GM08714 (cell line): ENCODE measurements at regions not wholly inside any gene's neighbourhood (a gene's known extent, or its start where the extent isn't known, plus 50 kb on each side); places are given as distances from the start of the nearest gene placed in this dataset.

Source experiments
- H3K4me3 ChIP-seq: fragments of 200-500 bp; sonication (Bioruptor generic); 2 replicates; pipeline ENCODE4 v1.5.1; 2014; ENCODE audit warnings: mild to moderate bottlenecking, low read length, inconsistent platforms
- ZNF274 ChIP-seq: IDR thresholded peaks from 2 replicates; pipeline ENCODE4 v1.6.1; 2012; ENCODE audit warnings: mild to moderate bottlenecking, low read depth, low read length

- TF ChIP-seq ZNF274, result no peak
- no peak overlapping the region for H3K4me3 ChIP-seq
Measured at GRCh38 chr13:22451327-22451741, 729.4 kb upstream of the SGCG start.

DNA sequence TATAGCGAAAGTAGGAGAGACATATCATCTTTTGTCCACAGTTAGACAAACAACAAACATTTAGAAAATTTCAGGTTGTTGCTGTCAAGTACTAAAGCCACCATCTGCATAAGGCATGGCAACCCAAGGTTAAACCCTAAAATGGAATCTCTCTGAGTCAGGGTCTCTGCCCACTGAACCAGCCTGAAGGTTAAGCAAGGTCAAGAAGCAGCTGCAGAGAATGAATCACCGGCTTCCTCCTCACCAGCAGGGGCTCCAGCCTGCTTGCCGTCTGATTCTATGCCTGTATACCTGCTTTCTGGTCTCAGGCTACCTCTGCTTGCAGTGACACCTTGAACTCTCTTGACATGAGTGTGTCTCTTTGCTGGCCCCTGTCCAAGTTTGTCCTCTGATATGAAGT is 726.2 kb upstream of the SGCG start:
- no peak for TF ChIP-seq ZNF274
- H3K4me3 ChIP-seq, result no peak overlapping the region

DNA sequence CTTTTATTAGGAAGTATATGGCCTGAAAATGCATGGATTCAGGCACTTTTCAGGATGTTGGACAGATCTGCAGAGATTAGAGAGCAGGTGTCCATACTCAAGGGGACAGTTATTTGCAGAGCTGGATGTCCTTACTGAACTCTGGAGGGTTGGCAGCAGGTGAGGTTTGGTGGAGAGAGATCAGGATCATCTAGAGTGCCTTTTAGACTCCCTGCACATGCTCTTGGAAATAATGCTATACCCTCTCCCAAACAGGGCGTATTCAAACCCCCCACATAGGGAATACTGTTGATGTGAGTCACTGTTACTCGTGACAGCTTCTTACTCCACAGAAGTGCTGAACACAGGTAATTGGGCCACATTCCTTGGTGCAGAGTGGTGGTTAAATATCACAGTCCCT is 725.7 kb upstream of the SGCG start:
- no peak overlapping the region for H3K4me3 ChIP-seq
- TF ChIP-seq ZNF274, result no peak

DNA sequence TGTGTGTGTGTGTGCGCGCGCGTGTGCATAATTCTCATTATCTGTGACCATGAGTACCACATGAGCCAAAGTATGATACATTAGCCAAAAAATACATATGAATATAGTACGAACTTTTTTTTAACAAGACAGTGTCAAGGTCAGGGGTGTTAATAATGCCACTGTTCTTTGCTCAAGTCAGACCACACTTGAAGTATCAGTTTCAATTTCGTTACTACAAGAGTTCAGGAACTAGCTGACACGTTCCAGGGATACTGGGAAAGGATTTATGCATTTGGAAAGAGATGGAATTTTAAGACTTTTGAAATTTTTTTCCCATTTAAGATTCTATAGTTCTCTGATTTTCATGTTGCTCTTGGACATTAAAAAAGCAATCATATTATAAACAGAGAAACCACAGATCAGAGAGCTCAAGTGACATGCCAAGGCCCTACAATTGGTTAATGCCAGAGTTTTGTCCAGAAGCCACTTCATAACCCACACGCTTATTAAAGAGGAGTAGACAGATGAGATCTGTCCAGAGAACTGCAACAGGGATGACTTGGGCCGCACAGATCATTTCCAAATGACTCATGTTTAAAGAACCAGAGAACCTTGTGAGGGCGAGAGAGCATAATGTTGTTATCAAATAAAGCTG is 718.8 kb upstream of the SGCG start:
- no peak overlapping the region for H3K4me3 ChIP-seq
- TF ChIP-seq ZNF274, result no peak

DNA sequence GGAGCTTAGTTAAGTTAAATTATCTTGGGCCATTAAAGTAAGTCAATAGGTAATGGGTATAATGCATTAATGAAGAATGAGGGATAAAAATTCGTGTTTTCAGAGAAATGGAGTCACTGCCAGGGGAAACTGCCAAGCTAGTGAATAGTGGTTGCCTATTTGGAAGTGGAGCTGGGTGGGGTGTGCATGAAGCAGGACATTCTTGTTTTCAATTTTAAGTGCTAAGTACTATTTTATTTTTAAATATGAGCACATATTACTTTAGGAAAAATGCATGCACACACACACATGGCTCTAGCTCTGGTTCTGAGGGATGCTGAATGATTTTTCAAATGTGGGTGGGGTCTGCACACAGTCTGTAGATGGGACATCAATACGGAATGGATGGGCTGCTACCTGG is 717.7 kb upstream of the SGCG start:
- TF ChIP-seq ZNF274, result no peak
- H3K4me3 ChIP-seq, result no peak overlapping the region

DNA sequence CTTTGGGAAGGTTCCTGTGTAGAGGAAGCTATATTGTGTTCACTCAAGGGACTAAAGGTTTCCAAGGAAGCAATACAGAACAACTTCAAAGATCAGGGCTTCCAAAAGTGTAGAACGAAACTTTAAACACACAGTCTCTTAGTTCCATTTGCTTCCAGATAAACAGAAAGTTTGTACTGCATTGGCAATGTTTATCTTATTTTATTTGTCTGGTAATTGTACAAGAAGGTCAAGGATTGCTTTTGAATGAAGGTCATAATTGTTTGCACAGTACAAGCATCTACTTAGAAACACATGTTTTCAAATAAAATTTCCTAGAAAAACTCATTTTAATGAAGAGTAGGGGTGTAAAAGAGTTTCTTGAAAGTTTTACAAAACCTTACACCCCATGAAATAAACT is 712.7 kb upstream of the SGCG start:
- H3K4me3 ChIP-seq, result no peak overlapping the region
- no peak for TF ChIP-seq ZNF274

DNA sequence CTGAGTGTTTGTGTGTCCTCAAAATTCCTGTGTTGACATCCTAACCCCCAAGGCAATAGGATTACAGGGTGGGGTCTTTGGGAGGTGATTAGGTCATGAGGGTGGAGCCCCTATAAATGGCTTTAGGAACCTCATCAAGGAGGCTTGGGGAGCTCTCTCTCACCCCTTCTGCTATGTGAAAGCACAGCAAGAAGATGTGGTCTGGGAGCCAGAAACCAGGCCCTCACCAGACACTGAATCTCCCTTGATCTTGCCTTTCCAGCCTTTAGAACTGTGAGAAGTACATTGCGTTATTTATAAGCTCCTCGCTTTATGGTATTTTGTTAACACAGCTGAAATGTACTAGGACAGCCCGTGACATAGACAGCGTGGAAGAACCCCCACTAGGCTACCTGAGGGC is 712.0 kb upstream of the SGCG start:
- TF ChIP-seq ZNF274, result no peak
- H3K4me3 ChIP-seq, result no peak overlapping the region

GRCh38 chr13:22469452-22469851 is 711.3 kb upstream of the SGCG start:
- TF ChIP-seq ZNF274, result no peak
- H3K4me3 ChIP-seq, result no peak overlapping the region

DNA sequence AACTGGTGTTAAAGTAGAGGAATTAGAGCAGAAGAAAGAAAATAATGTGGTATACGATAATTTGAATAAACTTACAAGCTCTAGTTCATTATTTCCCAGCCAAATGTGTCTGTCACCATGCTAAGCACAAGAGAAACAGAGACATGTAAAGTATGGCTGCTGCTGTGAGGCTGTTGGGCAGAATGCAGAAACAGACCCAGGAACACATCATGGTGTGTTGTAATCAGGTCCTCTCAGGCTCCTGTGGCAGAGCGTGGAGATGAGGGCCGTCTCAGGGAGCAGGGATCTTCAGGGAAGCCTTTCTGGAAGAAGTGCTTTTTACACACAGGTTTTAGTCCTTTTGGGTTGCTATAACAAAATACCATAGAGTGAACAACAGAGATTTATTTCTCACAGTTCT is 710.7 kb upstream of the SGCG start:
- no peak overlapping the region for H3K4me3 ChIP-seq
- TF ChIP-seq ZNF274, result no peak

DNA sequence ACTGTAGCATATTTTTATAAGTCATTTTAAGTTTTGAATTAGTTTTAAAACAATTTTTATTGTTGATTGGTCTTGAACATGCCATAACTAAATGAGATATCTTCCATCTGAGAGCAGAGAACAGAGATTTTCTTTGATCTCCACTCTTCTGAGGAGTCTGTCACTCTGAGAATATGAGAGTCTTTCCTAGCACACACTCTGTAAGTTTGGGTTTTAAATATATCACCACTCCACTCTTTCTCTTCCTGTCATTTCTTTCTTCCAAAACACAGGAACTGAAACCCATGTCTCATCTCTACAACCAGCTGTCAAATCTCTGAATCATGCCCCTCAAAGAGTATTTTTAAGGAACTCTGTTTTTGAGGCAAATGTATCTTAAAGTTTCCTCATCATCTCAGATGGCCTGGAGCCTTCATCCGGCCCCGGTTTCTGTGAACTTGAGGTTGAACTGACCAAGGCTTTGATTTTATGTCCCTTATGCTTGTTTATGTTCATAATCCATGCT is 698.2 kb upstream of the SGCG start:
- H3K4me3 ChIP-seq, result no peak overlapping the region
- TF ChIP-seq ZNF274, result no peak

GRCh38 chr13:22483276-22483675 is 697.5 kb upstream of the SGCG start:
- no peak for TF ChIP-seq ZNF274

GRCh38 chr13:22486490-22486889 is 694.3 kb upstream of the SGCG start:
- no peak for TF ChIP-seq ZNF274
- no peak overlapping the region for H3K4me3 ChIP-seq

More at GRCh38 chr13:22483276-22483675, 697.5 kb upstream of the SGCG start:
- no peak overlapping the region for H3K4me3 ChIP-seq

DNA sequence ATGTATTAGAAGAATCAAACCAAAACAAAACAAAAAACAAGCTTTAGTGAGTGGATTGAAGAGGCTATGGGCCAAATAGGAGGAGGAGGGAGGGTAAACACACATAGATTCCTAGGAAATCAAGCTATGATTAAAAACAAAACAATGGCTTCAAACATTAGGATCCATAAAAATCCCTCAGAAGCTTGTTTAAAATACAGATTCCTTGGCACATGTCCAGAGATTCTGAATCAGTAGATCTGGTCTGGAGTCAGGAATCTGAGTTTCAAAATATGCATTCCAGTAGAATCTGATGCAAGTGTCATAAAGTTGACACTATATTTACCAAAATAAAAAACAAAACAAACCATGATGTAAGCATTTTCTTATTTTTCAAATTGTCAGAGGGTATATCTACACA is 692.8 kb upstream of the SGCG start:
- TF ChIP-seq ZNF274, result no peak
- H3K4me3 ChIP-seq, result no peak overlapping the region

DNA sequence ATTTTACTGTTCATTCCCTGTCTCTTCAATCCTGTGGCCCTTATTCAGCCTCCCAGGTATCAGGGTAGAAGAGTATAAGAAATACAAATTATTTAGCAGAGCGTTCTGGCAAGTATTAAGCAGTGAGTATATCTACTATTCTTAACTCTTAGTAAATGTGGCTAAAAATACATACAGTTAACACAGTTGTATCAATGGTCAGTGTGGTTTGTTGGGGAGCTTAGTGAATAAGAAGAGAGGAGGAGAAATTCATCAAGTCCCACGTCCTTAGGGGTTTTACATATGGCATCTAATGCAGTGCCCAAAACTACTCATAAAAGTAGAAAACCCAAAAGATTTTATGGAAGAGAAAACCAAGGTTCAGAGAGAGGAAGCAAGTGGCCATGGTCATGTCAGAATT is 691.0 kb upstream of the SGCG start:
- H3K4me3 ChIP-seq, result no peak overlapping the region
- no peak for TF ChIP-seq ZNF274

- TF ChIP-seq ZNF274, result no peak
- H3K4me3 ChIP-seq, result no peak overlapping the region
Measured at GRCh38 chr13:22495819-22496218, 685.0 kb upstream of the SGCG start.
